Nephron (organoid): ENCODE measurements at regions not wholly inside any gene's neighbourhood (a gene's known extent, or its start where the extent isn't known, plus 50 kb on each side); places are given as distances from the start of the nearest gene placed in this dataset.

Source experiments
- H3K27ac Mint-ChIP-seq, 3 experiments: 2 replicates each; pipeline ENCODE4 v1.8.0; 2020; ENCODE audit warnings: mixed read lengths in 3 of 3, mild to moderate bottlenecking in 2 of 3, moderate library complexity in 1 of 3
- H3K27me3 Mint-ChIP-seq: 2 replicates; pipeline ENCODE4 v1.8.0; 2021; ENCODE audit warnings: low read depth, mild to moderate bottlenecking, moderate library complexity, mixed read lengths
- H3K36me3 Mint-ChIP-seq: 2 replicates; pipeline ENCODE4 v1.8.0; 2020; ENCODE audit warnings: low read depth, mixed read lengths
- H3K4me1 Mint-ChIP-seq: 2 replicates; pipeline ENCODE4 v1.8.0; 2020; ENCODE audit warnings: mixed read lengths
- H3K4me3 Mint-ChIP-seq, 3 experiments: 2 replicates each; pipeline ENCODE4 v1.8.0; 2020; ENCODE audit warnings: mild to moderate bottlenecking in 3 of 3, mixed read lengths in 3 of 3, moderate library complexity in 2 of 3
- H3K9me3 Mint-ChIP-seq: 2 replicates; pipeline ENCODE4 v1.8.0; 2020; ENCODE audit warnings: mixed read lengths
- CTCF ChIP-seq, 3 experiments: fragments of 200-600 bp; sonication (generic); IDR thresholded peaks; one replicate each; pipeline ENCODE4 v1.5.0; 2021; ENCODE audit warnings: antibody characterized with exemption in 3 of 3; ENCODE audit not compliant: unreplicated experiment in 3 of 3

- Mint-ChIP-seq H3K4me1 (peaks cover 3% of the 10 kb centered on the region), H3K27ac (no peak overlapping the region), H3K9me3 (no peaks in the 10 kb centered on the region), H3K4me3 (peak overlapping the region; percentile 60 to 76 (median 69)), H3K27me3 (peaks cover 78% of the 10 kb centered on the region), H3K36me3 (no peaks in the 10 kb centered on the region)
- TF ChIP-seq CTCF (IDR thresholded peaks at IDR 0.05; ENCODE audit: unreplicated experiment in 3 of 3), result no peak
Observed at GRCh38 chr4:82045267-82045666, 328.5 kb downstream of the HNRNPD start.

GRCh38 chr4:82044141-82044993 is 329.4 kb downstream of the HNRNPD start:
- no peaks in the 10 kb centered on the region for H3K9me3 Mint-ChIP-seq
- H3K4me1 Mint-ChIP-seq, result peaks cover 3% of the 10 kb centered on the region
- no peak overlapping the region for H3K27ac Mint-ChIP-seq
- no peak for TF ChIP-seq CTCF (IDR thresholded peaks at IDR 0.05; ENCODE audit: unreplicated experiment in 3 of 3)
- peak overlapping the region; percentile 60 to 84 (median 76) for H3K4me3 Mint-ChIP-seq
- H3K27me3 Mint-ChIP-seq, result peaks cover 81% of the 10 kb centered on the region
- no peaks in the 10 kb centered on the region for H3K36me3 Mint-ChIP-seq

- Mint-ChIP-seq H3K9me3 (no peaks in the 10 kb centered on the region), H3K4me3 (peak overlapping the region; percentile 84 to 86 (median 84)), H3K27ac (no peak overlapping the region), H3K27me3 (peaks cover 81% of the 10 kb centered on the region), H3K4me1 (peaks cover 3% of the 10 kb centered on the region), H3K36me3 (no peaks in the 10 kb centered on the region)
- no peak for TF ChIP-seq CTCF (IDR thresholded peaks at IDR 0.05; ENCODE audit: unreplicated experiment in 3 of 3)
Observed at GRCh38 chr4:82043809-82044137, 330.0 kb downstream of the HNRNPD start.

- H3K27ac Mint-ChIP-seq, result peak overlapping the region in 1 of 3 experiments; percentile 54
- peaks cover 3% of the 10 kb centered on the region for H3K4me1 Mint-ChIP-seq
- no peaks in the 10 kb centered on the region for H3K9me3 Mint-ChIP-seq
- H3K27me3 Mint-ChIP-seq, result peaks cover 84% of the 10 kb centered on the region
- TF ChIP-seq CTCF (IDR thresholded peaks at IDR 0.05; ENCODE audit: unreplicated experiment in 3 of 3), result no peak
- peak overlapping the region; percentile 84 to 86 (median 84) for H3K4me3 Mint-ChIP-seq
- no peaks in the 10 kb centered on the region for H3K36me3 Mint-ChIP-seq
Observed at GRCh38 chr4:82043081-82043808, 330.5 kb downstream of the HNRNPD start.

- no peaks in the 10 kb centered on the region for H3K36me3 Mint-ChIP-seq
- H3K4me3 Mint-ChIP-seq, result peak overlapping the region in 1 of 3 experiments; percentile 28
- TF ChIP-seq CTCF (IDR thresholded peaks at IDR 0.05; ENCODE audit: unreplicated experiment in 3 of 3), result no peak
- H3K27ac Mint-ChIP-seq, result no peak overlapping the region
- no peaks in the 10 kb centered on the region for H3K9me3 Mint-ChIP-seq
- peaks cover 3% of the 10 kb centered on the region for H3K4me1 Mint-ChIP-seq
- peaks cover 75% of the 10 kb centered on the region for H3K27me3 Mint-ChIP-seq
Observed at GRCh38 chr4:82042042-82042441, 331.7 kb downstream of the HNRNPD start.
